Activated T-cell treated with anti-CD3 and anti-CD28 coated beads, Interleukin-2, amount 50 U/mL, for 24 hours (primary cell): ENCODE measurements at regions not wholly inside any gene's neighbourhood (a gene's known extent, or its start where the extent isn't known, plus 50 kb on each side); places are given as distances from the start of the nearest gene placed in this dataset.

ENCODE experiments used
- DNase-seq: peaks from one replicate; pipeline ENCODE4 v3.0.0-alpha.2; 2020
- H3K27ac Mint-ChIP-seq: 2 replicates; pipeline ENCODE4 v1.8.0; 2020; ENCODE audit warnings: mild to moderate bottlenecking, mixed read lengths
- H3K27me3 Mint-ChIP-seq: 2 replicates; pipeline ENCODE4 v1.8.0; 2020; ENCODE audit warnings: mixed read lengths
- H3K36me3 Mint-ChIP-seq: 2 replicates; pipeline ENCODE4 v1.8.0; 2020; ENCODE audit warnings: low read depth, mixed read lengths
- H3K4me1 Mint-ChIP-seq: 2 replicates; pipeline ENCODE4 v1.8.0; 2020; ENCODE audit warnings: low read depth, mixed read lengths
- H3K4me3 Mint-ChIP-seq: 2 replicates; pipeline ENCODE4 v1.8.0; 2020; ENCODE audit warnings: mild to moderate bottlenecking, moderate library complexity, mixed read lengths
- H3K9me3 Mint-ChIP-seq: 2 replicates; pipeline ENCODE4 v1.8.0; 2020; ENCODE audit warnings: mixed read lengths

GRCh38 chr11:69923641-69924307, 104.6 kb upstream of the FGF3 start:
- Mint-ChIP-seq H3K4me1 (peaks cover 7% of the 10 kb centered on the region), H3K4me3 (no peak overlapping the region), H3K27me3 (peaks cover 71% of the 10 kb centered on the region), H3K36me3 (no peaks in the 10 kb centered on the region), H3K9me3 (no peaks in the 10 kb centered on the region), H3K27ac (no peak overlapping the region)
- DNase-seq = no peak

- DNase-seq = no peak
- Mint-ChIP-seq H3K9me3 (no peaks in the 10 kb centered on the region), H3K27me3 (peaks cover 70% of the 10 kb centered on the region), H3K4me1 (peaks cover 7% of the 10 kb centered on the region), H3K4me3 (no peak overlapping the region), H3K36me3 (no peaks in the 10 kb centered on the region), H3K27ac (no peak overlapping the region)
Observed at GRCh38 chr11:69924308-69925161, 105.3 kb upstream of the FGF3 start.

- Mint-ChIP-seq H3K27me3 (peaks cover 75% of the 10 kb centered on the region), H3K4me3 (no peak overlapping the region), H3K9me3 (no peaks in the 10 kb centered on the region), H3K4me1 (peaks cover 7% of the 10 kb centered on the region), H3K36me3 (no peaks in the 10 kb centered on the region), H3K27ac (no peak overlapping the region)
- DNase-seq = no peak
Observed at GRCh38 chr11:69925366-69926196, 106.4 kb upstream of the FGF3 start.

- DNase-seq = no peak
- Mint-ChIP-seq H3K4me1 (peaks cover 7% of the 10 kb centered on the region), H3K27me3 (peaks cover 76% of the 10 kb centered on the region), H3K27ac (no peak overlapping the region), H3K4me3 (no peak overlapping the region), H3K36me3 (no peaks in the 10 kb centered on the region), H3K9me3 (no peaks in the 10 kb centered on the region)
Observed at GRCh38 chr11:69926376-69927050, 107.3 kb upstream of the FGF3 start.

GRCh38 chr11:69928121-69928520, 108.9 kb upstream of the FGF3 start:
- peaks cover 7% of the 10 kb centered on the region for H3K4me1 Mint-ChIP-seq
- DNase-seq = no peak
- no peaks in the 10 kb centered on the region for H3K36me3 Mint-ChIP-seq
- H3K27ac Mint-ChIP-seq = no peak overlapping the region
- no peaks in the 10 kb centered on the region for H3K9me3 Mint-ChIP-seq
- peaks cover 62% of the 10 kb centered on the region for H3K27me3 Mint-ChIP-seq
- no peak overlapping the region for H3K4me3 Mint-ChIP-seq

GRCh38 chr11:69928975-69929374, 109.8 kb upstream of the FGF3 start:
- Mint-ChIP-seq H3K9me3 (no peaks in the 10 kb centered on the region), H3K27me3 (peaks cover 59% of the 10 kb centered on the region), H3K27ac (no peak overlapping the region), H3K4me3 (no peak overlapping the region), H3K36me3 (no peaks in the 10 kb centered on the region), H3K4me1 (peaks cover 7% of the 10 kb centered on the region)
- no peak for DNase-seq

GRCh38 chr11:69930081-69931059, 111.2 kb upstream of the FGF3 start:
- no peaks in the 10 kb centered on the region for H3K36me3 Mint-ChIP-seq
- H3K4me1 Mint-ChIP-seq = peaks cover 4% of the 10 kb centered on the region
- DNase-seq = no peak
- peaks cover 55% of the 10 kb centered on the region for H3K27me3 Mint-ChIP-seq
- H3K9me3 Mint-ChIP-seq = no peaks in the 10 kb centered on the region
- no peak overlapping the region for H3K4me3 Mint-ChIP-seq
- H3K27ac Mint-ChIP-seq = no peak overlapping the region

- Mint-ChIP-seq H3K27ac (no peak overlapping the region), H3K27me3 (peaks cover 47% of the 10 kb centered on the region)
Observed at GRCh38 chr11:69931060-69931910, 112.1 kb upstream of the FGF3 start.

GRCh38 chr11:69931994-69932910, 113.0 kb upstream of the FGF3 start:
- Mint-ChIP-seq H3K27me3 (peaks cover 38% of the 10 kb centered on the region), H3K9me3 (no peaks in the 10 kb centered on the region), H3K4me3 (no peak overlapping the region), H3K27ac (no peak overlapping the region), H3K4me1 (no peaks in the 10 kb centered on the region), H3K36me3 (no peaks in the 10 kb centered on the region)
- no peak for DNase-seq

More at GRCh38 chr11:69931060-69931910, 112.1 kb upstream of the FGF3 start:
- H3K9me3 Mint-ChIP-seq = no peaks in the 10 kb centered on the region
- H3K4me3 Mint-ChIP-seq = no peak overlapping the region
- no peak for DNase-seq
- H3K4me1 Mint-ChIP-seq = no peaks in the 10 kb centered on the region
- H3K36me3 Mint-ChIP-seq = no peaks in the 10 kb centered on the region

- no peaks in the 10 kb centered on the region for H3K4me1 Mint-ChIP-seq
- peaks cover 26% of the 10 kb centered on the region for H3K27me3 Mint-ChIP-seq
- DNase-seq = no peak
- no peak overlapping the region for H3K27ac Mint-ChIP-seq
- no peak overlapping the region for H3K4me3 Mint-ChIP-seq
- H3K36me3 Mint-ChIP-seq = no peaks in the 10 kb centered on the region
- H3K9me3 Mint-ChIP-seq = no peaks in the 10 kb centered on the region
Observed at GRCh38 chr11:69934861-69935494, 115.8 kb upstream of the FGF3 start.

GRCh38 chr11:69935941-69936505, 116.8 kb upstream of the FGF3 start:
- no peak overlapping the region for H3K4me3 Mint-ChIP-seq
- no peaks in the 10 kb centered on the region for H3K9me3 Mint-ChIP-seq
- no peaks in the 10 kb centered on the region for H3K4me1 Mint-ChIP-seq
- peaks cover 24% of the 10 kb centered on the region for H3K27me3 Mint-ChIP-seq
- H3K27ac Mint-ChIP-seq = no peak overlapping the region
- H3K36me3 Mint-ChIP-seq = no peaks in the 10 kb centered on the region
- no peak for DNase-seq
